ENCODE measurements at regions not wholly inside any gene's neighbourhood (a gene's known extent, or its start where the extent isn't known, plus 50 kb on each side); places are given as distances from the start of the nearest gene placed in this dataset.

GRCh38 chr12:131383291-131383690, 327.6 kb upstream of the SFSWAP start:
- CTCF ChIA-PET, result no interaction called here
- Mint-ChIP-seq H3K27me3 (peaks cover 4% of the 10 kb centered on the region), H3K27ac (no peak overlapping the region), H3K9me3 (no peaks in the 10 kb centered on the region), H3K36me3 (ENCODE audit: low read depth) (no peaks in the 10 kb centered on the region), H3K4me1 (ENCODE audit: low read depth) (no peaks in the 10 kb centered on the region), H3K4me3 (no peak overlapping the region)
- Histone ChIP-seq H3K27ac (ENCODE audit: low read depth in 1 of 2, low read length in 2 of 2) (no peak overlapping the region), H3K36me3 (ENCODE audit: insufficient read depth, low read length) (no peaks in the 10 kb centered on the region), H3K4me3 (ENCODE audit: low read length) (no peak overlapping the region), H3K4me1 (ENCODE audit: insufficient read depth, low read length) (no peaks in the 10 kb centered on the region), H3K27me3 (ENCODE audit: control insufficient read depth in 1 of 2, insufficient read depth in 2 of 2, low read length in 2 of 2) (no peaks in the 10 kb centered on the region), H3K9me3 (ENCODE audit: control insufficient read depth in 1 of 2, insufficient read depth in 1 of 2, low read length in 2 of 2) (peaks cover 0 to 5% of the 10 kb centered on the region in 2 experiments)
- intact Hi-C loops (cut with DNase I, micrococcal nuclease), result no loop called here
- ATAC-seq (ENCODE audit: poor library complexity) (no peak), DNase-seq (no peak)
- no peak for TF ChIP-seq CTCF (IDR thresholded peaks at IDR 0.05)
- POLR2A ChIA-PET, result no interaction called here

- peaks cover 0 to 5% of the 10 kb centered on the region in 2 experiments for H3K9me3 ChIP-seq (ENCODE audit: control insufficient read depth in 1 of 2, insufficient read depth in 1 of 2, low read length in 2 of 2)
- H3K4me3 ChIP-seq (ENCODE audit: low read length), result no peak overlapping the region
- no peaks in the 10 kb centered on the region for H3K27me3 ChIP-seq (ENCODE audit: control insufficient read depth in 1 of 2, insufficient read depth in 2 of 2, low read length in 2 of 2)
- H3K27ac ChIP-seq (ENCODE audit: low read depth in 1 of 2, low read length in 2 of 2), result no peak overlapping the region
- Mint-ChIP-seq H3K4me3 (no peak overlapping the region), H3K36me3 (ENCODE audit: low read depth) (no peaks in the 10 kb centered on the region), H3K4me1 (ENCODE audit: low read depth) (no peaks in the 10 kb centered on the region), H3K27ac (no peak overlapping the region), H3K27me3 (peaks cover 4% of the 10 kb centered on the region), H3K9me3 (no peaks in the 10 kb centered on the region)
- H3K36me3 ChIP-seq (ENCODE audit: insufficient read depth, low read length), result no peaks in the 10 kb centered on the region
- POLR2A ChIA-PET, result no interaction called here
- DNase-seq, result no peak
- ATAC-seq (ENCODE audit: poor library complexity), result no peak
- TF ChIP-seq CTCF (IDR thresholded peaks at IDR 0.05), result no peak
- intact Hi-C loops (cut with DNase I, micrococcal nuclease), result no loop called here
- H3K4me1 ChIP-seq (ENCODE audit: insufficient read depth, low read length), result no peaks in the 10 kb centered on the region
- CTCF ChIA-PET, result no interaction called here
These were observed 326.9 kb upstream of the SFSWAP start for GRCh38 chr12:131383741-131384543.

- intact Hi-C loops (cut with DNase I, micrococcal nuclease), result no loop called here
- H3K36me3 ChIP-seq (ENCODE audit: insufficient read depth, low read length), result no peaks in the 10 kb centered on the region
- no peaks in the 10 kb centered on the region for H3K4me1 ChIP-seq (ENCODE audit: insufficient read depth, low read length)
- Mint-ChIP-seq H3K27ac (no peak overlapping the region), H3K4me3 (no peak overlapping the region), H3K4me1 (ENCODE audit: low read depth) (no peaks in the 10 kb centered on the region), H3K27me3 (peaks cover 4% of the 10 kb centered on the region), H3K9me3 (no peaks in the 10 kb centered on the region), H3K36me3 (ENCODE audit: low read depth) (no peaks in the 10 kb centered on the region)
- ChIA-PET POLR2A (no interaction called here), CTCF (no interaction called here)
- ATAC-seq (ENCODE audit: poor library complexity), result no peak
- H3K27ac ChIP-seq (ENCODE audit: low read depth in 1 of 2, low read length in 2 of 2), result no peak overlapping the region
- no peak overlapping the region for H3K4me3 ChIP-seq (ENCODE audit: low read length)
- H3K27me3 ChIP-seq (ENCODE audit: control insufficient read depth in 1 of 2, insufficient read depth in 2 of 2, low read length in 2 of 2), result no peaks in the 10 kb centered on the region
- DNase-seq, result no peak
- H3K9me3 ChIP-seq (ENCODE audit: control insufficient read depth in 1 of 2, insufficient read depth in 1 of 2, low read length in 2 of 2), result peaks cover 0 to 5% of the 10 kb centered on the region in 2 experiments
- no peak for TF ChIP-seq CTCF (IDR thresholded peaks at IDR 0.05)
These were observed 326.4 kb upstream of the SFSWAP start for GRCh38 chr12:131384544-131384855.
